ENCODE measurements at regions not wholly inside any gene's neighbourhood (a gene's known extent, or its start where the extent isn't known, plus 50 kb on each side); places are given as distances from the start of the nearest gene placed in this dataset.

GRCh38 chr2:409523-409922 is 121.6 kb upstream of the ALKAL2 start:
- peaks cover 5% of the 10 kb centered on the region for H3K9me3 ChIP-seq (ENCODE audit: control insufficient read depth, low read length)
- no peak overlapping the region for H3K9ac ChIP-seq (ENCODE audit: extremely low read depth, low read length, poor library complexity, severe bottlenecking)
- no peak for TF ChIP-seq CTCF (conservative IDR thresholded peaks at IDR 0.05)
- Mint-ChIP-seq H3K27ac (no peak overlapping the region), H3K4me3 (no peak overlapping the region), H3K9me3 (peaks cover 3% of the 10 kb centered on the region), H3K36me3 (ENCODE audit: low read depth) (no peaks in the 10 kb centered on the region), H3K27me3 (ENCODE audit: insufficient read depth) (peaks cover 3% of the 10 kb centered on the region), H3K4me1 (no peaks in the 10 kb centered on the region)
- H3K4me1 ChIP-seq (ENCODE audit: control insufficient read depth, insufficient read depth, low read length) = no peaks in the 10 kb centered on the region
- no peak overlapping the region for H3K4me3 ChIP-seq (ENCODE audit: low read length)
- H3K36me3 ChIP-seq (ENCODE audit: control insufficient read depth, insufficient read depth, low read length) = no peaks in the 10 kb centered on the region
- H3K27ac ChIP-seq (ENCODE audit: low read depth, low read length) = no peak overlapping the region
- no peaks in the 10 kb centered on the region for H3K27me3 ChIP-seq (ENCODE audit: control insufficient read depth, insufficient read depth, low read length, poor library complexity, severe bottlenecking)
- peak; percentile 3 for DNase-seq
- WGBS, 2 experiments (ENCODE audit: insufficient coverage in 1 of 2, insufficient read length in 1 of 2) = 81 to 94% methylated on average over 3 to 4 of the region's 4 CpGs

DNA sequence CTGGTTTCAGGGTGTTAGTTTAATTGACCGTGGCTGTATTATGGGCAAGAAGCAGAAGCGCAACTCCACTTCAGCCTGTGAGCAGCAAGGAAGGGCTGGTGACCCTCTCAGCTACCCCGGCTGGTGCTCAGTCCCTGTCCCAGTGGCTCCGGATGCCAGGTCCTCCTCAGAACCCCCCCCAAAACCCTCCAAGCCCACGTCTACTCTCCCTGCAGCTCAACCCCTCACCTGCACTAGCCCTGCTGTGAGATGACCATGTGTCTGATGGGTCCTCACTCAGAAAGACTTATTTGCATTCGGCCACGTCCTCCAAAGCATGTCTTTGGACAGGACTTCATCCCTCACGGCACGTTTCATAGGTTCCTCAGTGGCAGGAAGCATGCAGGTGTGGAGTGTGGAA is 119.7 kb upstream of the ALKAL2 start:
- no peak overlapping the region for H3K27ac ChIP-seq (ENCODE audit: low read depth, low read length)
- H3K9me3 ChIP-seq (ENCODE audit: control insufficient read depth, low read length) = peaks cover 11% of the 10 kb centered on the region
- H3K27ac Mint-ChIP-seq = no peak overlapping the region
- H3K4me3 ChIP-seq (ENCODE audit: low read length) = no peak overlapping the region
- H3K27me3 Mint-ChIP-seq (ENCODE audit: insufficient read depth) = peaks cover 3% of the 10 kb centered on the region
- H3K4me3 Mint-ChIP-seq = no peak overlapping the region
- DNase-seq = peak; percentile 26
- no peaks in the 10 kb centered on the region for H3K36me3 ChIP-seq (ENCODE audit: control insufficient read depth, insufficient read depth, low read length)
- TF ChIP-seq CTCF (conservative IDR thresholded peaks at IDR 0.05) = no peak
- peaks cover 9% of the 10 kb centered on the region for H3K9me3 Mint-ChIP-seq
- no peaks in the 10 kb centered on the region for H3K36me3 Mint-ChIP-seq (ENCODE audit: low read depth)
- no peaks in the 10 kb centered on the region for H3K4me1 ChIP-seq (ENCODE audit: control insufficient read depth, insufficient read depth, low read length)
- no peaks in the 10 kb centered on the region for H3K27me3 ChIP-seq (ENCODE audit: control insufficient read depth, insufficient read depth, low read length, poor library complexity, severe bottlenecking)
- no peaks in the 10 kb centered on the region for H3K4me1 Mint-ChIP-seq
- WGBS, 2 experiments (ENCODE audit: insufficient coverage in 1 of 2, insufficient read length in 1 of 2) = 92 to 93% methylated on average over 7 to 9 of the region's 9 CpGs
- no peak overlapping the region for H3K9ac ChIP-seq (ENCODE audit: extremely low read depth, low read length, poor library complexity, severe bottlenecking)

DNA sequence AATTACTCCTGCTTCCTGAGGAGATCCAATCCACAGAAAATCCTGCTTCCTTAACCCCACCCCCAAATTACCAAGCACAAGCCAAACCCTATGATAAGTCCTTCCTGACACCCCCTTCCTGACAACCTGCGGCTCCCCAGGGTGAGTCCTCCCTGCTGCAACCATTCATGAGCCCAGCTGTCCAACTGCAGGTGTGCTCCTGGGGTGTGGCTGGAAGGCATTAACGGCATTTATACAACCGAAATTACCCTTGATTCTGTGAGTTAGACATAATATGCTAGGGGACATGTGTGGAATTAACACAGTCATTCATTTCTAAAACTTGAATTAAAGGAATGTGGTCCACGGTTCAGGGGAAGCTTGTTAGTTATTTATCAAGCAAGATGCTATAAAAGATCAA is 119.0 kb upstream of the ALKAL2 start:
- Histone ChIP-seq H3K9me3 (ENCODE audit: control insufficient read depth, low read length) (peaks cover 11% of the 10 kb centered on the region), H3K4me1 (ENCODE audit: control insufficient read depth, insufficient read depth, low read length) (no peaks in the 10 kb centered on the region), H3K27ac (ENCODE audit: low read depth, low read length) (no peak overlapping the region), H3K9ac (ENCODE audit: extremely low read depth, low read length, poor library complexity, severe bottlenecking) (no peak overlapping the region), H3K36me3 (ENCODE audit: control insufficient read depth, insufficient read depth, low read length) (no peaks in the 10 kb centered on the region), H3K4me3 (ENCODE audit: low read length) (no peak overlapping the region), H3K27me3 (ENCODE audit: control insufficient read depth, insufficient read depth, low read length, poor library complexity, severe bottlenecking) (no peaks in the 10 kb centered on the region)
- 97 to 100% methylated on average over 2 to 4 of the region's 4 CpGs for WGBS, 2 experiments (ENCODE audit: insufficient coverage in 1 of 2, insufficient read length in 1 of 2)
- Mint-ChIP-seq H3K27ac (no peak overlapping the region), H3K36me3 (ENCODE audit: low read depth) (no peaks in the 10 kb centered on the region), H3K4me3 (no peak overlapping the region), H3K9me3 (peaks cover 9% of the 10 kb centered on the region), H3K27me3 (ENCODE audit: insufficient read depth) (peaks cover 3% of the 10 kb centered on the region), H3K4me1 (no peaks in the 10 kb centered on the region)
- no peak for TF ChIP-seq CTCF (conservative IDR thresholded peaks at IDR 0.05)
- peak; percentile 29 for DNase-seq
